Memory B cell (primary cell): ENCODE measurements at regions not wholly inside any gene's neighbourhood (a gene's known extent, or its start where the extent isn't known, plus 50 kb on each side); places are given as distances from the start of the nearest gene placed in this dataset.
"Not testable (repeated sequence)": the region's sequence is repeated elsewhere in the genome, so short reads cannot be mapped to it uniquely, and the experiment has no call there.

ENCODE experiments used
- ATAC-seq: fragments of 150-1000 bp; cut with Tn5 transposase; 2 replicates; pipeline ENCODE4 v1.10.0; 2021; ENCODE audit warnings: low read depth, mild to moderate bottlenecking, moderate library complexity
- DNase-seq, 2 donors: peaks; one replicate each; pipeline ENCODE4 v3.0.0; 2022; ENCODE audit warnings: low spot score in 2 of 2
- H3K27ac Mint-ChIP-seq: one replicate; pipeline ENCODE4 v1.8.0; 2022; ENCODE audit warnings: mild to moderate bottlenecking, moderate library complexity, mixed read lengths
- H3K27me3 Mint-ChIP-seq: one replicate; pipeline ENCODE4 v1.8.0; 2022; ENCODE audit warnings: mixed read lengths
- H3K36me3 Mint-ChIP-seq: one replicate; pipeline ENCODE4 v1.8.0; 2022; ENCODE audit warnings: mild to moderate bottlenecking, mixed read lengths
- H3K4me1 Mint-ChIP-seq: one replicate; pipeline ENCODE4 v1.8.0; 2022; ENCODE audit warnings: mixed read lengths
- H3K4me3 Mint-ChIP-seq: one replicate; pipeline ENCODE4 v1.8.0; 2022; ENCODE audit warnings: mild to moderate bottlenecking, moderate library complexity, mixed read lengths
- H3K9me3 Mint-ChIP-seq: one replicate; pipeline ENCODE4 v1.8.0; 2022; ENCODE audit warnings: mixed read lengths

- H3K27ac Mint-ChIP-seq, result no peak overlapping the region
- H3K9me3 Mint-ChIP-seq, result peaks cover under 1% of the 10 kb centered on the region
- no peaks in the 10 kb centered on the region for H3K36me3 Mint-ChIP-seq
- H3K4me3 Mint-ChIP-seq, result no peak overlapping the region
- ATAC-seq (no peak), DNase-seq (no peak)
- no peaks in the 10 kb centered on the region for H3K4me1 Mint-ChIP-seq
- no peaks in the 10 kb centered on the region for H3K27me3 Mint-ChIP-seq
Measured at GRCh38 chr11:97574976-97575665, 1185.3 kb downstream of the JRKL start.

GRCh38 chr11:97607291-97608000 is 1217.6 kb downstream of the JRKL start:
- ATAC-seq (no peak), DNase-seq (no peak)
- Mint-ChIP-seq H3K4me3 (no peak overlapping the region), H3K27ac (no peak overlapping the region), H3K27me3 (no peaks in the 10 kb centered on the region), H3K9me3 (peaks cover 2% of the 10 kb centered on the region), H3K36me3 (no peaks in the 10 kb centered on the region), H3K4me1 (no peaks in the 10 kb centered on the region)

- ATAC-seq (no peak), DNase-seq (no peak)
- Mint-ChIP-seq H3K36me3 (no peaks in the 10 kb centered on the region), H3K4me3 (no peak overlapping the region), H3K27ac (no peak overlapping the region), H3K4me1 (no peaks in the 10 kb centered on the region), H3K27me3 (no peaks in the 10 kb centered on the region), H3K9me3 (peaks cover 2% of the 10 kb centered on the region)
Measured at GRCh38 chr11:97610000-97610399, 1220.2 kb downstream of the JRKL start.

- DNase-seq (no peak), ATAC-seq (no peak)
- Mint-ChIP-seq H3K4me1 (no peaks in the 10 kb centered on the region), H3K27me3 (no peaks in the 10 kb centered on the region), H3K9me3 (peaks cover 1% of the 10 kb centered on the region), H3K4me3 (no peak overlapping the region), H3K27ac (no peak overlapping the region), H3K36me3 (no peaks in the 10 kb centered on the region)
Measured at GRCh38 chr11:97610854-97611253, 1221.0 kb downstream of the JRKL start.

GRCh38 chr11:97611345-97611744 is 1221.5 kb downstream of the JRKL start:
- Mint-ChIP-seq H3K4me1 (no peaks in the 10 kb centered on the region), H3K9me3 (peaks cover 1% of the 10 kb centered on the region), H3K27me3 (no peaks in the 10 kb centered on the region)

GRCh38 chr11:97614606-97615005 is 1224.8 kb downstream of the JRKL start:
- Mint-ChIP-seq H3K27me3 (no peaks in the 10 kb centered on the region), H3K36me3 (no peaks in the 10 kb centered on the region)
- ATAC-seq, result no peak

More at GRCh38 chr11:97611345-97611744, 1221.5 kb downstream of the JRKL start:
- Mint-ChIP-seq H3K27ac (no peak overlapping the region), H3K36me3 (no peaks in the 10 kb centered on the region), H3K4me3 (no peak overlapping the region)
- DNase-seq, result no peak
- no peak for ATAC-seq

GRCh38 chr11:97615546-97615945 is 1225.7 kb downstream of the JRKL start:
- Mint-ChIP-seq H3K4me1 (no peaks in the 10 kb centered on the region), H3K27ac (no peak overlapping the region), H3K9me3 (peaks cover 5% of the 10 kb centered on the region), H3K36me3 (no peaks in the 10 kb centered on the region), H3K27me3 (no peaks in the 10 kb centered on the region), H3K4me3 (no peak overlapping the region)
- ATAC-seq (no peak), DNase-seq (no peak)

More at GRCh38 chr11:97614606-97615005, 1224.8 kb downstream of the JRKL start:
- H3K27ac Mint-ChIP-seq, result no peak overlapping the region
- peaks cover 5% of the 10 kb centered on the region for H3K9me3 Mint-ChIP-seq
- H3K4me1 Mint-ChIP-seq, result no peaks in the 10 kb centered on the region
- DNase-seq, result no peak
- no peak overlapping the region for H3K4me3 Mint-ChIP-seq

- Mint-ChIP-seq H3K9me3 (peaks cover 5% of the 10 kb centered on the region), H3K36me3 (no peaks in the 10 kb centered on the region), H3K27ac (no peak overlapping the region), H3K4me3 (no peak overlapping the region), H3K4me1 (no peaks in the 10 kb centered on the region), H3K27me3 (no peaks in the 10 kb centered on the region)
- DNase-seq, result no peak
- ATAC-seq, result no peak
Measured at GRCh38 chr11:97617031-97617430, 1227.2 kb downstream of the JRKL start.

- Mint-ChIP-seq H3K9me3 (peaks cover 5% of the 10 kb centered on the region), H3K4me1 (no peaks in the 10 kb centered on the region), H3K27ac (no peak overlapping the region), H3K4me3 (no peak overlapping the region), H3K36me3 (no peaks in the 10 kb centered on the region), H3K27me3 (no peaks in the 10 kb centered on the region)
- no peak for ATAC-seq
- DNase-seq, result no peak
Measured at GRCh38 chr11:97620007-97620406, 1230.2 kb downstream of the JRKL start.

- no peak overlapping the region for H3K4me3 Mint-ChIP-seq
- H3K27ac Mint-ChIP-seq, result no peak overlapping the region
- ATAC-seq, result no peak
- no peaks in the 10 kb centered on the region for H3K4me1 Mint-ChIP-seq
- H3K36me3 Mint-ChIP-seq, result no peaks in the 10 kb centered on the region
- H3K9me3 Mint-ChIP-seq, result peaks cover 5% of the 10 kb centered on the region
- no peaks in the 10 kb centered on the region for H3K27me3 Mint-ChIP-seq
- DNase-seq, result no peak
Measured at GRCh38 chr11:97621282-97621681, 1231.5 kb downstream of the JRKL start.

- Mint-ChIP-seq H3K27me3 (no peaks in the 10 kb centered on the region), H3K9me3 (peaks cover 3% of the 10 kb centered on the region), H3K27ac (no peak overlapping the region), H3K4me1 (no peaks in the 10 kb centered on the region), H3K4me3 (no peak overlapping the region), H3K36me3 (no peaks in the 10 kb centered on the region)
- ATAC-seq (no peak), DNase-seq (no peak)
Measured at GRCh38 chr11:97622795-97623194, 1233.0 kb downstream of the JRKL start.

- H3K9me3 Mint-ChIP-seq, H3K4me3 Mint-ChIP-seq, DNase-seq, H3K27ac Mint-ChIP-seq, H3K27me3 Mint-ChIP-seq, H3K36me3 Mint-ChIP-seq, H3K4me1 Mint-ChIP-seq, ATAC-seq: not testable (repeated sequence)
Measured at GRCh38 chr11:97636741-97637140, 1246.9 kb downstream of the JRKL start.

GRCh38 chr11:97637701-97638100 is 1247.9 kb downstream of the JRKL start:
- DNase-seq, result no peak
- ATAC-seq, result no peak
- no peak overlapping the region for H3K27ac Mint-ChIP-seq
- H3K27me3 Mint-ChIP-seq, result no peaks in the 10 kb centered on the region
- H3K36me3 Mint-ChIP-seq, result no peaks in the 10 kb centered on the region
- H3K4me1 Mint-ChIP-seq, result no peaks in the 10 kb centered on the region
- H3K9me3 Mint-ChIP-seq, result peaks cover 4% of the 10 kb centered on the region
- H3K4me3 Mint-ChIP-seq, result no peak overlapping the region

GRCh38 chr11:97638641-97639224 is 1248.9 kb downstream of the JRKL start:
- H3K27ac Mint-ChIP-seq, result no peak overlapping the region

More at GRCh38 chr11:97638641-97639224, 1248.9 kb downstream of the JRKL start:
- DNase-seq (no peak), ATAC-seq (no peak)
- Mint-ChIP-seq H3K4me1 (no peaks in the 10 kb centered on the region), H3K36me3 (no peaks in the 10 kb centered on the region), H3K27me3 (no peaks in the 10 kb centered on the region), H3K4me3 (no peak overlapping the region), H3K9me3 (peaks cover 4% of the 10 kb centered on the region)
